ENCODE measurements at regions not wholly inside any gene's neighbourhood (a gene's known extent, or its start where the extent isn't known, plus 50 kb on each side); places are given as distances from the start of the nearest gene placed in this dataset.

DNA sequence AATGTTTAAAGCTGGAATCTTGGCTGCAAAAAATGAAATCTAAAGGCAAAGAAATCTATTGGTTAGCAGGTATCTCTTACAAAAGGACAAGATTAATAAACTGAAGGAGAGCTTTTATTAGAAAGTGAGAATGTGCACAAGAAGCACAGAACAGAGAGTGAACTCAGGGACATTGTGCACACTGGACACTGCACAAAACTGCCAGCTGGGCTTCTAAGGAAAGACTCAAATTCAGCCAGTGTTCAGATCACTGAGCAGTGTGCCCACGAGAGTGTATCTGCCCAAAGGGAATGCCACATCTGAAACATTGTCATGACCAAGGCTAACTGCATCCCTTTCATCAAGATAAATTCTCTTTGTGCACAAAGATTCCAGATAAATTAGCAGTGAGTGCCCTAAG is 129.7 kb upstream of the KCNH7 start:
- Histone ChIP-seq H3K27me3 (no peaks in the 10 kb centered on the region), H3K9me3 (no peaks in the 10 kb centered on the region), H3K4me1 (no peaks in the 10 kb centered on the region), H3K4me3 (no peak overlapping the region), H3K27ac (no peak overlapping the region), H3K36me3 (no peaks in the 10 kb centered on the region)
- DNase-seq (ENCODE audit: low spot score) = no peak
- TF ChIP-seq, protein P1, sequence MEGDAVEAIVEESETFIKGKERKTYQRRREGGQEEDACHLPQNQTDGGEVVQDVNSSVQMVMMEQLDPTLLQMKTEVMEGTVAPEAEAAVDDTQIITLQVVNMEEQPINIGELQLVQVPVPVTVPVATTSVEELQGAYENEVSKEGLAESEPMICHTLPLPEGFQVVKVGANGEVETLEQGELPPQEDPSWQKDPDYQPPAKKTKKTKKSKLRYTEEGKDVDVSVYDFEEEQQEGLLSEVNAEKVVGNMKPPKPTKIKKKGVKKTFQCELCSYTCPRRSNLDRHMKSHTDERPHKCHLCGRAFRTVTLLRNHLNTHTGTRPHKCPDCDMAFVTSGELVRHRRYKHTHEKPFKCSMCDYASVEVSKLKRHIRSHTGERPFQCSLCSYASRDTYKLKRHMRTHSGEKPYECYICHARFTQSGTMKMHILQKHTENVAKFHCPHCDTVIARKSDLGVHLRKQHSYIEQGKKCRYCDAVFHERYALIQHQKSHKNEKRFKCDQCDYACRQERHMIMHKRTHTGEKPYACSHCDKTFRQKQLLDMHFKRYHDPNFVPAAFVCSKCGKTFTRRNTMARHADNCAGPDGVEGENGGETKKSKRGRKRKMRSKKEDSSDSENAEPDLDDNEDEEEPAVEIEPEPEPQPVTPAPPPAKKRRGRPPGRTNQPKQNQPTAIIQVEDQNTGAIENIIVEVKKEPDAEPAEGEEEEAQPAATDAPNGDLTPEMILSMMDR (IDR thresholded peaks at IDR 0.05) = no peak

GRCh38 chr2:162967811-162968210 is 129.2 kb upstream of the KCNH7 start:
- Histone ChIP-seq H3K27me3 (no peaks in the 10 kb centered on the region), H3K36me3 (no peaks in the 10 kb centered on the region), H3K4me1 (no peaks in the 10 kb centered on the region), H3K27ac (no peak overlapping the region), H3K9me3 (no peaks in the 10 kb centered on the region), H3K4me3 (no peak overlapping the region)
- TF ChIP-seq, protein P1 (IDR thresholded peaks at IDR 0.05) = no peak
- DNase-seq (ENCODE audit: low spot score) = no peak

- no peaks in the 10 kb centered on the region for H3K36me3 ChIP-seq
Measured at GRCh38 chr2:162967147-162967546, 128.6 kb upstream of the KCNH7 start.

DNA sequence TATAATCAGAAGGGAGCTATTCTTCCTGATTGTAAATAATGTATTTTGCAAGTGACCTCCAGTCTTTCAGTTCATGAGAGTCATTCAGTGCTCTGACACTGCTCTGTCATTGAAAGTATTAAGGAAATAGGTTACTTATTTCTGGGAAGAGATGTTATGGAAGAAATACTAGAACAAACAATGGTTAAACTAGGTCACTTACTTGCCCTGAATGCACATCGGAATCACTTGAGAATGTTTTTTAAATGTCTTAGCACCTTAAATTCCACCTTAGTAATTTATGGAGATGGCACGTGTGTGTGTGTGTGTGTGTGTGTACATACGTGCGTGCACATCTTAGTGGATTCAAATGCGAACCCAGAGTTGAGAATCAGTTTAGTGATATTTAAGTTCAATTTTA is 126.6 kb upstream of the KCNH7 start:
- no peak for DNase-seq (ENCODE audit: low spot score)
- Histone ChIP-seq H3K27me3 (no peaks in the 10 kb centered on the region), H3K4me3 (no peak overlapping the region), H3K9me3 (peaks cover 0 to 7% of the 10 kb centered on the region in 2 donors), H3K36me3 (no peaks in the 10 kb centered on the region), H3K27ac (no peak overlapping the region), H3K4me1 (no peaks in the 10 kb centered on the region)
- TF ChIP-seq, protein P1 (IDR thresholded peaks at IDR 0.05) = no peak

More at GRCh38 chr2:162967147-162967546, 128.6 kb upstream of the KCNH7 start:
- Histone ChIP-seq H3K4me1 (no peaks in the 10 kb centered on the region), H3K27ac (no peak overlapping the region), H3K4me3 (no peak overlapping the region), H3K27me3 (no peaks in the 10 kb centered on the region), H3K9me3 (no peaks in the 10 kb centered on the region)
- TF ChIP-seq, protein P1 (IDR thresholded peaks at IDR 0.05) = no peak
- no peak for DNase-seq (ENCODE audit: low spot score)

GRCh38 chr2:162964513-162964912 is 125.9 kb upstream of the KCNH7 start:
- Histone ChIP-seq H3K27me3 (no peaks in the 10 kb centered on the region), H3K4me1 (no peaks in the 10 kb centered on the region), H3K27ac (no peak overlapping the region), H3K9me3 (peaks cover 0 to 7% of the 10 kb centered on the region in 2 donors), H3K36me3 (no peaks in the 10 kb centered on the region), H3K4me3 (no peak overlapping the region)
- TF ChIP-seq, protein P1 (IDR thresholded peaks at IDR 0.05) = no peak
- no peak for DNase-seq (ENCODE audit: low spot score)

- H3K27me3 ChIP-seq = no peaks in the 10 kb centered on the region
- peaks cover 0 to 7% of the 10 kb centered on the region in 2 donors for H3K9me3 ChIP-seq
- TF ChIP-seq, protein P1 (IDR thresholded peaks at IDR 0.05) = no peak
- H3K27ac ChIP-seq = no peak overlapping the region
- no peak for DNase-seq (ENCODE audit: low spot score)
- H3K4me3 ChIP-seq = no peak overlapping the region
- no peaks in the 10 kb centered on the region for H3K36me3 ChIP-seq
- no peaks in the 10 kb centered on the region for H3K4me1 ChIP-seq
Measured at GRCh38 chr2:162963156-162963555, 124.6 kb upstream of the KCNH7 start.

All from right atrium auricular region (tissue), 2 donors.